ENCODE measurements at regions not wholly inside any gene's neighbourhood (a gene's known extent, or its start where the extent isn't known, plus 50 kb on each side); places are given as distances from the start of the nearest gene placed in this dataset.

- no peak for DNase-seq
- 49 to 56% (median 55%) methylated on average over 3 of the region's 3 CpGs for WGBS, 3 donors
- Histone ChIP-seq H3K36me3 (no peaks in the 10 kb centered on the region), H3K27ac (no peak overlapping the region), H3K4me1 (ENCODE audit: insufficient read depth) (peaks cover 4% of the 10 kb centered on the region), H3K9me3 (no peaks in the 10 kb centered on the region), H3K4me3 (no peak overlapping the region), H3K27me3 (no peaks in the 10 kb centered on the region)
- intact Hi-C loops (cut with DNase I): no loop called here
- no peak for TF ChIP-seq CTCF (IDR thresholded peaks at IDR 0.05)
- TF ChIP-seq EP300 (IDR thresholded peaks at IDR 0.05): no peak
- no peak for TF ChIP-seq POLR2A (IDR thresholded peaks at IDR 0.05)
Measured at GRCh38 chr5:33343676-33344327, 97.0 kb upstream of the TARS1 start.

GRCh38 chr5:33346534-33346933, 94.2 kb upstream of the TARS1 start:
- TF ChIP-seq POLR2A (IDR thresholded peaks at IDR 0.05) (no peak), EP300 (IDR thresholded peaks at IDR 0.05) (no peak)

GRCh38 chr5:33361781-33362180, 79.0 kb upstream of the TARS1 start:
- intact Hi-C loops (cut with DNase I): no loop called here
- Histone ChIP-seq H3K27me3 (no peaks in the 10 kb centered on the region), H3K36me3 (no peaks in the 10 kb centered on the region), H3K9me3 (no peaks in the 10 kb centered on the region), H3K27ac (no peak overlapping the region), H3K4me1 (ENCODE audit: insufficient read depth) (peaks cover 10% of the 10 kb centered on the region), H3K4me3 (no peak overlapping the region)
- no peak for DNase-seq
- 92 to 97% (median 92%) methylated on average over 1 of the region's 1 CpG for WGBS, 3 donors
- TF ChIP-seq POLR2A (IDR thresholded peaks at IDR 0.05) (no peak), EP300 (IDR thresholded peaks at IDR 0.05) (no peak), CTCF (IDR thresholded peaks at IDR 0.05) (no peak)

More at GRCh38 chr5:33346534-33346933, 94.2 kb upstream of the TARS1 start:
- no peaks in the 10 kb centered on the region for H3K36me3 ChIP-seq
- H3K4me3 ChIP-seq: no peak overlapping the region
- no peak overlapping the region for H3K27ac ChIP-seq
- H3K27me3 ChIP-seq: no peaks in the 10 kb centered on the region
- DNase-seq: no peak
- no peaks in the 10 kb centered on the region for H3K4me1 ChIP-seq (ENCODE audit: insufficient read depth)
- 31 to 55% (median 39%) methylated on average over 1 of the region's 1 CpG for WGBS, 3 donors
- no peaks in the 10 kb centered on the region for H3K9me3 ChIP-seq
- intact Hi-C loops (cut with DNase I): no loop called here

GRCh38 chr5:33362915-33363314, 77.8 kb upstream of the TARS1 start:
- TF ChIP-seq EP300 (IDR thresholded peaks at IDR 0.05) (no peak), CTCF (IDR thresholded peaks at IDR 0.05) (no peak), POLR2A (IDR thresholded peaks at IDR 0.05) (no peak)
- H3K27ac ChIP-seq: peak overlapping the region in 1 of 2 donors; percentile 70
- no peak overlapping the region for H3K4me3 ChIP-seq

GRCh38 chr5:33363537-33363936, 77.2 kb upstream of the TARS1 start:
- Histone ChIP-seq H3K27me3 (no peaks in the 10 kb centered on the region), H3K27ac (peak overlapping the region in 1 of 2 donors; percentile 70), H3K4me1 (ENCODE audit: insufficient read depth) (peaks cover 10% of the 10 kb centered on the region), H3K4me3 (no peak overlapping the region), H3K36me3 (no peaks in the 10 kb centered on the region), H3K9me3 (no peaks in the 10 kb centered on the region)
- TF ChIP-seq EP300 (IDR thresholded peaks at IDR 0.05) (no peak), CTCF (IDR thresholded peaks at IDR 0.05) (no peak), POLR2A (IDR thresholded peaks at IDR 0.05) (no peak)
- intact Hi-C loops (cut with DNase I): no loop called here
- no peak for DNase-seq
- WGBS, 3 donors: 32 to 41% (median 32%) methylated on average over 3 of the region's 3 CpGs

More at GRCh38 chr5:33362915-33363314, 77.8 kb upstream of the TARS1 start:
- intact Hi-C loops (cut with DNase I): no loop called here
- Histone ChIP-seq H3K27me3 (no peaks in the 10 kb centered on the region), H3K36me3 (no peaks in the 10 kb centered on the region), H3K9me3 (no peaks in the 10 kb centered on the region), H3K4me1 (ENCODE audit: insufficient read depth) (peaks cover 10% of the 10 kb centered on the region)
- peak; percentile 25 to 69 (median 48) for DNase-seq
- WGBS, 3 donors: 0 to 12% (median 3%) methylated on average over 4 of the region's 4 CpGs

Measured in ovary (tissue), 7 donors.